Right cardiac atrium (tissue), 5 donors: ENCODE measurements at regions not wholly inside any gene's neighbourhood (a gene's known extent, or its start where the extent isn't known, plus 50 kb on each side); places are given as distances from the start of the nearest gene placed in this dataset.

ENCODE experiments used
- ATAC-seq, 2 donors: fragments of 200-7000 bp; cut with Tn5 transposase; one replicate each; pipeline versions ENCODE4 v1.8.0 to v1.9.1; 2020; ENCODE audit warnings: moderate library complexity in 2 of 2, mild to moderate bottlenecking in 1 of 2
- DNase-seq, 3 donors: peaks; one replicate each; pipeline ENCODE4 v3.0.0-alpha.2; 2020
- H3K27ac ChIP-seq: one replicate; pipeline ENCODE4 v1.5.1; 2013; ENCODE audit warnings: mild to moderate bottlenecking, low read length, control low read depth, moderate library complexity
- H3K27me3 ChIP-seq: one replicate; pipeline ENCODE4 v1.6.1; 2013; ENCODE audit not compliant: control insufficient read depth, insufficient read depth
- H3K4me1 ChIP-seq: one replicate; pipeline ENCODE4 v1.6.1; 2013; ENCODE audit warnings: low read length; ENCODE audit not compliant: control insufficient read depth, insufficient read depth
- H3K4me3 ChIP-seq: one replicate; pipeline ENCODE4 v1.5.1; 2013; ENCODE audit warnings: low read length, control low read depth
- H3K9me3 ChIP-seq: one replicate; pipeline ENCODE4 v1.6.1; 2013; ENCODE audit warnings: low read length; ENCODE audit not compliant: control insufficient read depth
- WGBS: extraction: QIAGEN DNeasy Blood & Tissue Kit; methylation state at CpG from one replicate; pipeline ENCODE4 v1.1.7; 2013; 5-methylcytosine and 5-hydroxymethylcytosine counted together
- intact Hi-C, 4 donors: fragments of 100-400 bp; cut with DNase I; formaldehyde crosslinking; loops; one replicate each; pipeline versions ENCODE4 v1.11.0 to v1.14.0; 2022 to 2023
- donor health status: healthy with polysubstance abuse.
- donor health status: DM: no; HTN: yes; CAD: no.
- donor health status: DM: no; HTN: no; CAD: no.
- donor health status: DM: no; HTN: yes; CAD: no; lungs with severe emphysema.
- donor health status: DM: yes; HTN: yes; CAD: no.

GRCh38 chr15:98556321-98556720 lies 92.0 kb upstream of the IGF1R start:
- H3K27me3 ChIP-seq = no peaks in the 10 kb centered on the region
- intact Hi-C loops = no loop called here
- no peaks in the 10 kb centered on the region for H3K4me1 ChIP-seq
- H3K27ac ChIP-seq = no peak overlapping the region
- no peak overlapping the region for H3K4me3 ChIP-seq
- H3K9me3 ChIP-seq = no peaks in the 10 kb centered on the region
- ATAC-seq = no peak
- no peak for DNase-seq
- 80% methylated on average over 4 of the region's 4 CpGs for WGBS

- no peaks in the 10 kb centered on the region for H3K9me3 ChIP-seq
- no peak overlapping the region for H3K4me3 ChIP-seq
- ATAC-seq = no peak
- 75% methylated on average over 5 of the region's 5 CpGs for WGBS
- no peak overlapping the region for H3K27ac ChIP-seq
- intact Hi-C loops = no loop called here
- H3K4me1 ChIP-seq = no peaks in the 10 kb centered on the region
- DNase-seq = no peak
- H3K27me3 ChIP-seq = no peaks in the 10 kb centered on the region
These were observed 88.0 kb upstream of the IGF1R start for GRCh38 chr15:98560338-98560737.

GRCh38 chr15:98561169-98561941 lies 87.0 kb upstream of the IGF1R start:
- DNase-seq (no peak), ATAC-seq (no peak)
- 72% methylated on average over 9 of the region's 9 CpGs for WGBS
- intact Hi-C loops = no loop called here
- Histone ChIP-seq H3K27me3 (no peaks in the 10 kb centered on the region), H3K4me3 (no peak overlapping the region), H3K4me1 (no peaks in the 10 kb centered on the region), H3K27ac (no peak overlapping the region), H3K9me3 (no peaks in the 10 kb centered on the region)

GRCh38 chr15:98562331-98562937 lies 85.9 kb upstream of the IGF1R start:
- 92% methylated on average over 18 of the region's 18 CpGs for WGBS
- no peak overlapping the region for H3K4me3 ChIP-seq
- H3K4me1 ChIP-seq = no peaks in the 10 kb centered on the region
- DNase-seq (no peak), ATAC-seq (no peak)
- intact Hi-C loops = no loop called here
- no peak overlapping the region for H3K27ac ChIP-seq
- H3K27me3 ChIP-seq = no peaks in the 10 kb centered on the region
- no peaks in the 10 kb centered on the region for H3K9me3 ChIP-seq

- intact Hi-C loops = no loop called here
- DNase-seq = no peak
- WGBS = 91% methylated on average over 12 of the region's 12 CpGs
- no peak for ATAC-seq
- Histone ChIP-seq H3K27ac (no peak overlapping the region), H3K4me3 (no peak overlapping the region), H3K4me1 (no peaks in the 10 kb centered on the region), H3K9me3 (no peaks in the 10 kb centered on the region), H3K27me3 (no peaks in the 10 kb centered on the region)
These were observed 82.8 kb upstream of the IGF1R start for GRCh38 chr15:98565566-98565965.

- intact Hi-C loops = no loop called here
- ATAC-seq (peak; percentile 81 to 84), DNase-seq (peak in 1 of 3 donors; percentile 70)
- H3K9me3 ChIP-seq = no peaks in the 10 kb centered on the region
- WGBS = 32% methylated on average over 7 of the region's 7 CpGs
- no peak overlapping the region for H3K4me3 ChIP-seq
- H3K27ac ChIP-seq = no peak overlapping the region
- no peaks in the 10 kb centered on the region for H3K27me3 ChIP-seq
- no peaks in the 10 kb centered on the region for H3K4me1 ChIP-seq
These were observed 80.4 kb upstream of the IGF1R start for GRCh38 chr15:98567951-98568350.

- WGBS = 67% methylated on average over 3 of the region's 3 CpGs
- DNase-seq (no peak), ATAC-seq (no peak)
- Histone ChIP-seq H3K9me3 (no peaks in the 10 kb centered on the region), H3K4me3 (no peak overlapping the region), H3K27ac (no peak overlapping the region), H3K4me1 (no peaks in the 10 kb centered on the region), H3K27me3 (no peaks in the 10 kb centered on the region)
- intact Hi-C loops = no loop called here
These were observed 79.8 kb upstream of the IGF1R start for GRCh38 chr15:98568382-98569017.

GRCh38 chr15:98570119-98570518 lies 78.2 kb upstream of the IGF1R start:
- Histone ChIP-seq H3K4me3 (no peak overlapping the region), H3K4me1 (no peaks in the 10 kb centered on the region), H3K27me3 (no peaks in the 10 kb centered on the region), H3K9me3 (no peaks in the 10 kb centered on the region), H3K27ac (no peak overlapping the region)
- no peak for DNase-seq
- ATAC-seq = no peak
- intact Hi-C loops = no loop called here
- 92% methylated on average over 3 of the region's 3 CpGs for WGBS

- H3K9me3 ChIP-seq = no peaks in the 10 kb centered on the region
- intact Hi-C loops = no loop called here
- no peaks in the 10 kb centered on the region for H3K27me3 ChIP-seq
- H3K4me1 ChIP-seq = no peaks in the 10 kb centered on the region
- no peak overlapping the region for H3K4me3 ChIP-seq
- peak in 1 of 3 donors; percentile 20 for DNase-seq
- no peak overlapping the region for H3K27ac ChIP-seq
- 16% methylated on average over 11 of the region's 11 CpGs for WGBS
- ATAC-seq = peak; percentile 66 to 79
These were observed 67.8 kb upstream of the IGF1R start for GRCh38 chr15:98580572-98580971.

GRCh38 chr15:98581715-98582114 lies 66.6 kb upstream of the IGF1R start:
- Histone ChIP-seq H3K9me3 (no peaks in the 10 kb centered on the region), H3K27ac (no peak overlapping the region), H3K4me3 (no peak overlapping the region), H3K4me1 (no peaks in the 10 kb centered on the region), H3K27me3 (no peaks in the 10 kb centered on the region)
- no peak for ATAC-seq
- intact Hi-C loops = no loop called here
- DNase-seq = no peak
- WGBS = 61% methylated on average over 5 of the region's 5 CpGs

- WGBS = 42% methylated on average over 6 of the region's 6 CpGs
- H3K9me3 ChIP-seq = no peaks in the 10 kb centered on the region
- H3K4me1 ChIP-seq = no peaks in the 10 kb centered on the region
- intact Hi-C loops = no loop called here
- no peak overlapping the region for H3K27ac ChIP-seq
- no peak for DNase-seq
- H3K4me3 ChIP-seq = no peak overlapping the region
- H3K27me3 ChIP-seq = no peaks in the 10 kb centered on the region
- no peak for ATAC-seq
These were observed 65.3 kb upstream of the IGF1R start for GRCh38 chr15:98582900-98583554.
